ENCODE measurements at regions not wholly inside any gene's neighbourhood (a gene's known extent, or its start where the extent isn't known, plus 50 kb on each side); places are given as distances from the start of the nearest gene placed in this dataset.

DNA sequence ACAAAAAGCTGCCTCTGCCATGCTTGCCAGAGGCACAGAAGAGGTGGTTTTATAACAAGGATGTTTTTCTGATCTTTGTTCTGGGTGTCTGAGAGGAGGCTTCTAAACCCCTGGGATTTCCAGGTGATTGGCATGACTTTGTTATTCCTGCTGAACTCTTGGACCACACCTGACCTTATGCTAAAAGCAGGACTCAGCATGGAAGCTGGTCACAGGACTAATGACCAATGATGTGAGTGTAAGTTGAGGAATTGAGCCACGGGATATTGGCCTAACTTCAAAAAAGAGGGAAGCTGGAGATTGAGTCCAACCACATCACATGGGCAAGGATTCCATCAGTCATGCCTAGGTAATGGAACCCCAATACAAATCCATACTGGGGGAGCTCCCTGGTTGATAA, 437.9 kb downstream of the POM121L12 start:
- no peak overlapping the region for H3K9ac ChIP-seq (ENCODE audit: low read length)
- H3K9me3 ChIP-seq (ENCODE audit: insufficient read depth, low read length) = no peaks in the 10 kb centered on the region
- H3K4me2 ChIP-seq (ENCODE audit: low read length) = no peak overlapping the region
- TF ChIP-seq, protein P1, sequence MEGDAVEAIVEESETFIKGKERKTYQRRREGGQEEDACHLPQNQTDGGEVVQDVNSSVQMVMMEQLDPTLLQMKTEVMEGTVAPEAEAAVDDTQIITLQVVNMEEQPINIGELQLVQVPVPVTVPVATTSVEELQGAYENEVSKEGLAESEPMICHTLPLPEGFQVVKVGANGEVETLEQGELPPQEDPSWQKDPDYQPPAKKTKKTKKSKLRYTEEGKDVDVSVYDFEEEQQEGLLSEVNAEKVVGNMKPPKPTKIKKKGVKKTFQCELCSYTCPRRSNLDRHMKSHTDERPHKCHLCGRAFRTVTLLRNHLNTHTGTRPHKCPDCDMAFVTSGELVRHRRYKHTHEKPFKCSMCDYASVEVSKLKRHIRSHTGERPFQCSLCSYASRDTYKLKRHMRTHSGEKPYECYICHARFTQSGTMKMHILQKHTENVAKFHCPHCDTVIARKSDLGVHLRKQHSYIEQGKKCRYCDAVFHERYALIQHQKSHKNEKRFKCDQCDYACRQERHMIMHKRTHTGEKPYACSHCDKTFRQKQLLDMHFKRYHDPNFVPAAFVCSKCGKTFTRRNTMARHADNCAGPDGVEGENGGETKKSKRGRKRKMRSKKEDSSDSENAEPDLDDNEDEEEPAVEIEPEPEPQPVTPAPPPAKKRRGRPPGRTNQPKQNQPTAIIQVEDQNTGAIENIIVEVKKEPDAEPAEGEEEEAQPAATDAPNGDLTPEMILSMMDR (IDR thresholded peaks at IDR 0.05; ENCODE audit: low read depth, low read length) = no peak
- TF ChIP-seq EZH2phosphoT487 (IDR thresholded peaks at IDR 0.05; ENCODE audit: low read depth) = no peak
- no peak overlapping the region for H3K4me3 ChIP-seq (ENCODE audit: low read length)
- no peaks in the 10 kb centered on the region for H3K4me1 ChIP-seq (ENCODE audit: low read length)
- no peaks in the 10 kb centered on the region for H3K79me2 ChIP-seq (ENCODE audit: low read length)
- H3K36me3 ChIP-seq (replicated peaks; ENCODE audit: low read depth, low read length) = no peaks in the 10 kb centered on the region
- no peak overlapping the region for H3K27ac ChIP-seq (ENCODE audit: low read length)
- no peaks in the 10 kb centered on the region for H3K27me3 ChIP-seq (ENCODE audit: low read depth, low read length)
- no peaks in the 10 kb centered on the region for H4K20me1 ChIP-seq (ENCODE audit: insufficient read depth, low read length)
- H2AFZ ChIP-seq (ENCODE audit: low read depth, low read length) = no peak overlapping the region

DNA sequence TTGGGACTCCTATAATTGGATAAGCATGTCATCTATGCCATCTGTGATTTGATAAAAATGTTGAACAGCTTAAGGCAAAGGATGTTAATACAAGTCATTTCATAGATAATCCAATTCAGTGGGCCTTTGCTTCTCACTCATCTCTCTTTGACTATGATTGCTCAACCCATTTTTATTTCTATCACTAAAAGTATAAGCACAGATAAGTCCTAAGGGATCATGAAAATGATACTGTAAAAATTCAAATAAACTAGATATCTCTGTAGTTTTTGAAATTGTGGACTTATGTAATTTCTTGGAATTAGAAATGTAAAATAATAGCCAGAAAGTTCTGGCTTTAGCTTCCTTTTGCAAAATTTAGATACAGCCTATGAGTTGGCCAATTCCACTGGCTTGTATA, 440.3 kb downstream of the POM121L12 start:
- Histone ChIP-seq H3K9me3 (ENCODE audit: insufficient read depth, low read length) (no peaks in the 10 kb centered on the region), H3K27me3 (ENCODE audit: low read depth, low read length) (no peaks in the 10 kb centered on the region), H4K20me1 (ENCODE audit: insufficient read depth, low read length) (no peaks in the 10 kb centered on the region), H3K4me1 (ENCODE audit: low read length) (no peaks in the 10 kb centered on the region), H3K4me2 (ENCODE audit: low read length) (no peak overlapping the region), H3K9ac (ENCODE audit: low read length) (no peak overlapping the region), H3K27ac (ENCODE audit: low read length) (no peak overlapping the region), H3K36me3 (replicated peaks; ENCODE audit: low read depth, low read length) (no peaks in the 10 kb centered on the region), H3K79me2 (ENCODE audit: low read length) (no peaks in the 10 kb centered on the region), H2AFZ (ENCODE audit: low read depth, low read length) (no peak overlapping the region), H3K4me3 (ENCODE audit: low read length) (no peak overlapping the region)
- no peak for TF ChIP-seq EZH2phosphoT487 (IDR thresholded peaks at IDR 0.05; ENCODE audit: low read depth)
- TF ChIP-seq, protein P1 (IDR thresholded peaks at IDR 0.05; ENCODE audit: low read depth, low read length) = no peak

DNA sequence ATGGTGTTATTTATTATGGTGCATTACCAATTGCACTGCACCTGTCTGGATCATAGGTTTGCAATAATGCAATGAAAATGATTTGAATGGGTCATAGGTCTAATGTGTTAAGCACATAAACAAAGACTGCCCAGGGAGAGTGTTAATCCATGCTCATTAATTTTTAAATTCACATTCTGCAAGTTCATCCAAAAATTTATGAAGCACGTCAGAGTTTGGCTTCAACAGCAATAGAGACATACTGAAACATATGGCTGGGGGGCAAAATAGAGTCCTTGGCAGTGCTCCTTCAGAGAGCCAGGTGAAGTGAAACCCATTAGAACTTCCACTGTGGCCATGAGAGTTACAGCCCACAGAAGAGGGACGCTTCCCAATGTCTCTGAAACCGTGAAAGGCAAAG, 441.1 kb downstream of the POM121L12 start:
- Histone ChIP-seq H3K4me1 (ENCODE audit: low read length) (no peaks in the 10 kb centered on the region), H3K9ac (ENCODE audit: low read length) (no peak overlapping the region), H3K4me2 (ENCODE audit: low read length) (no peak overlapping the region), H3K9me3 (ENCODE audit: insufficient read depth, low read length) (no peaks in the 10 kb centered on the region), H3K27ac (ENCODE audit: low read length) (no peak overlapping the region), H2AFZ (ENCODE audit: low read depth, low read length) (no peak overlapping the region), H3K4me3 (ENCODE audit: low read length) (no peak overlapping the region), H3K27me3 (ENCODE audit: low read depth, low read length) (no peaks in the 10 kb centered on the region), H3K36me3 (replicated peaks; ENCODE audit: low read depth, low read length) (no peaks in the 10 kb centered on the region), H3K79me2 (ENCODE audit: low read length) (no peaks in the 10 kb centered on the region), H4K20me1 (ENCODE audit: insufficient read depth, low read length) (no peaks in the 10 kb centered on the region)
- TF ChIP-seq, protein P1 (IDR thresholded peaks at IDR 0.05; ENCODE audit: low read depth, low read length) = no peak
- TF ChIP-seq EZH2phosphoT487 (IDR thresholded peaks at IDR 0.05; ENCODE audit: low read depth) = no peak

DNA sequence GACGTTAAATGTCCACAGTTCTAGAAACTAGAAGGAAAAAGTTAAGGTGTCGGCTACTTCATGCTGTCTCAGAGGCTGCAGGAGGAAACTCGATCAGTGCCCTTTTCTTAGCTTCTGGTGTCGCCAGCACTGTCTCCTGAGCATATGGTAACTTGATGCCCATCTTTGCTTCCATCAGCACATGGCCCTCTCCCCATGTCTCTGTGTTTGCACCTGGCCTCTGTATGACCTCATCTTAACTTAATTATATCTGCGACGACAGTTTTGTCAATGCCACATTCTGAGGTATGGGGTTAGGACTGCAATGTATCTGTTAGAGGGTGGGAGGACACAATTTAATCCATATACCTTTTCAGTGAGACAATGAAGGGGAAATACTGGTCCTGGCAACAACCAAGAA, 449.9 kb downstream of the POM121L12 start:
- Histone ChIP-seq H3K36me3 (replicated peaks; ENCODE audit: low read depth, low read length) (no peaks in the 10 kb centered on the region), H3K4me3 (ENCODE audit: low read length) (no peak overlapping the region), H3K4me1 (ENCODE audit: low read length) (no peaks in the 10 kb centered on the region), H2AFZ (ENCODE audit: low read depth, low read length) (no peak overlapping the region), H3K79me2 (ENCODE audit: low read length) (no peaks in the 10 kb centered on the region), H3K27ac (ENCODE audit: low read length) (no peak overlapping the region), H3K27me3 (ENCODE audit: low read depth, low read length) (no peaks in the 10 kb centered on the region), H3K9me3 (ENCODE audit: insufficient read depth, low read length) (no peaks in the 10 kb centered on the region), H3K4me2 (ENCODE audit: low read length) (no peak overlapping the region), H4K20me1 (ENCODE audit: insufficient read depth, low read length) (no peaks in the 10 kb centered on the region), H3K9ac (ENCODE audit: low read length) (no peak overlapping the region)
- TF ChIP-seq, protein P1 (IDR thresholded peaks at IDR 0.05; ENCODE audit: low read depth, low read length) = no peak
- TF ChIP-seq EZH2phosphoT487 (IDR thresholded peaks at IDR 0.05; ENCODE audit: low read depth) = no peak
